ENCODE measurements at regions not wholly inside any gene's neighbourhood (a gene's known extent, or its start where the extent isn't known, plus 50 kb on each side); places are given as distances from the start of the nearest gene placed in this dataset.

GRCh38 chr5:33224285-33224961 is 216.3 kb upstream of the TARS1 start:
- DNase-seq, result no peak

DNA sequence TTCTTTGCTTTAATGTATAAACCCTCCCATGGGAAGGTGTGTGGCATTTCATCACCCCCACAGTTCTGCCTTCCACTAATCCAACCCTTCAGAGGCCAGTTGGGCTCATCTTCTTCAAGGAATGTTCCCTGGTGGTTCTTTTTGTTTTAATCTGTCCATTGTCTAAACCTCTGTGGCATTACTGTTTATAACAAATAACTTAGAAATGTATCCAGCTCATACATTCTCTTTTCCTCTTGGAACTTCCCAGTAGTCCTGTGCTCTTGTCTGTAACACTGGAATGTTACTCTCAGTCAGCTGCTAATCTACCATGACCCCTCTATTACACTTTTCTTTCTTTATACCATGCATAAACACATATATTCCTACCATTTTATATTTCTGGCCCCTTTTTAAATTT is 213.5 kb upstream of the TARS1 start:
- DNase-seq, result no peak

DNA sequence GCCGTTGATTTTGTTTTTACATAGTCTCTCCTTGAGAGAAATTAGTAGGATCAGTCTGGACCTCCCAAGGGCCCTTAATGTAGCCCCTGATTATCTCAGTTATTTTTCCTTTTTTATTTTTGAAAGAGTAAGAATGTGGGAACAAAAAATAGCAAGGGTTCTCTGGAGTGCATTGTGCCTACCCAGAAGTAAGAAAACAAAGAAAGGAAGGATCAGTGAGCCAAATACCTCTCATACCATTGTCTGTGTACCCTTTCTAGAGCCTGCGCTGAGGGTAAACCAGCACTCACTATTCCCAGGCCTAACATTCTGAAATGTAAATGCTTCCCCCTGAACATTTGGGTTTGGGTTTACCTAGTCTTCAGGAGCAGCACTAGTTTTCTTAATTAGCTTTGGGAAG is 213.0 kb upstream of the TARS1 start:
- DNase-seq, result no peak

DNA sequence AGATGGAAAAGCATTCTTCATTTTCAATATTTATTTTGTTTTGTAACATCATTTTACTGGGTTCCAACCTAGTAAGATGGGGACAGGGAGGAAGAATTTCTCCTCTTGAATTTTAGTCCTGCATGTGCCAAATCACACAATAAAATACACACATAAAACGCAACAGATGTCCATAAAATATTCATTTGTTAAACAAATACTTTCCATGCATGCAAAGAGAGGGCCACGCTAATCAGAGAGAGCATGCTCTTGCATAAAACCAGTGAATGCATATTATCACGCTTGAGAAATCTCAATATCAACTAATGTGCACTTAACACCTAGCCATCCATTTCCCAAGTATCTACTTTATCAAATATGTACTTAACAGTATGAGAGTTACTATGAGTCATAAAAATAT is 212.6 kb upstream of the TARS1 start:
- DNase-seq, result no peak

- no peak for DNase-seq
Observed at GRCh38 chr5:33229216-33229615, 211.5 kb upstream of the TARS1 start.

GRCh38 chr5:33230467-33231078 is 210.2 kb upstream of the TARS1 start:
- DNase-seq, result no peak

DNA sequence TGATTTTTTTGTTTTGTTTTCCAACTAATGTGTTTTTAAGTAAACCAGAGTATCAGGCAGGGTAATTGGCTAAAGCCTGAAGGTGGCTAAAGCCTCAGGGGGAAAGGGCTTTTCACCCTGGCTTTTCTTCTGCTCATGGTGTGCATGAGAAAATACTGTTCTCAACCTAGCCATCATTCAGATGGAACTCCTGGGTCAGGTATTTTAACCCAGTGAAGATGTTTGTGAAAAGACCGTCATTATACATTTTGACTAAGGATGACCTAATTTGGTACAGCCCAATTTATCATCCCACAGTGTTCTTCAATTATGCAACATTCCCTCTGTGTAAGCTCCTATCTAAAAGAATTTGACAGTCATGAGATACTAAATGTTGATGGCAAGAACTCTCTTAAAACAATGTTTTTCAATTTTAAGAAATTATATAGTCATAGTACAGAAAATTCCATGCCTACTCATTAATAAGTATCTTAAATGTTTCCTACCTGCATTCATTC is 209.5 kb upstream of the TARS1 start:
- DNase-seq, result no peak

DNA sequence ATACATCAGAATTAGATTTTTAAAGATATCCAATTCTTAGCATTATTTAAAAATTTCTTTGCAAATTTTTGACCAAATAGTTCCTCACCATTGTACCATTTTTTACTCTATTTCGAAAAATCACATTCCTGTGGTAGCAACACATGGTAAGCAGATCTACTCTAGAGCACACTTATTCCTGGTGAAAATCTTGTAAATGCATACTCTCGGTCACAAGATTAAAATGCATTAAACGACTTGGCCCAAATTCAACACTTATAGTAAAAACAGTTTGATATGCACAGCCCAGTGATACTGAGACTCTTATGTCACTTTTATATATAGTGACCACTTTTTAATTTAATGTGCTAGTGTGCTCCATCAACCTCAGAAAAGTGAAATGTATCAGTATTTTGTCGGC is 208.8 kb upstream of the TARS1 start:
- DNase-seq, result no peak

- no peak for DNase-seq
Observed at GRCh38 chr5:33232731-33233505, 207.8 kb upstream of the TARS1 start.

DNA sequence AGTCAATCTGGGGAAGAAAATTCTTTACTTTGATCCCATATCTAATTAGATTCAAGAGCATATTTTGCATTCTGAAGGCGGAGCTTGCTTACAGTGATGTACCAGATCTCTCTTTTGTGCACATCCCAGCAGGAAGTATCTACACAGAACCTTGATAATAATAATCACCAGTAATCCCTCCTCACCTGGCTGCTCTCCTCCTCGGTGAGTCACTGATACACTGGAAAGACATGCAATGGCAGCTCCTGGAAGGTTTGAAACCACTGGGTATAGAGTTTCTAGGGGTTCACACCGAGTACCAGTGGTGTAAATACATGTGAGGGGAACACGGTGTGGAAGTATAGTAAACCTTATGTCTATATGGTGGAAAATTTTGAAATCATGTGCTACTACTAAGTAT is 205.5 kb upstream of the TARS1 start:
- no peak for DNase-seq

- DNase-seq, result no peak
Observed at GRCh38 chr5:33235824-33236223, 204.9 kb upstream of the TARS1 start.

DNA sequence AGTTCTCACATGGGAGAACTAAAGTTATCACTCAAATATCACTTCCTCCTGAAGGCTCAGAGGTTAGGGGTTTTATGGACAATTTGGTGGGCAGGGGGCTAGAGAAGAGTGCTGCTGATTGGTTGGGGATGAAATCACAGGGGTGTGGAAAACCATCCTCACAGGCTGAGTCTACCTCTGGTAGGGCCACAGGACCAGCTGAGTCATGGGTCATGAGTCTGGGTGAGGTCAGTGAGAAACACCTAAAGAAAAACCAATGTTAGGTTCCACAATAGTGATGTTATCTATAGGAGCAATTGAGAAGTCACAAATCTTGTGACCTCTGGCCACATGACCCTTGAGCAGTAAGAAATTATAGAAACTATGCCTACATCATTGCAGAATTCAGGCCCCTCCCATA is 203.3 kb upstream of the TARS1 start:
- no peak for DNase-seq

GRCh38 chr5:33238826-33239695 is 201.7 kb upstream of the TARS1 start:
- no peak for DNase-seq

DNA sequence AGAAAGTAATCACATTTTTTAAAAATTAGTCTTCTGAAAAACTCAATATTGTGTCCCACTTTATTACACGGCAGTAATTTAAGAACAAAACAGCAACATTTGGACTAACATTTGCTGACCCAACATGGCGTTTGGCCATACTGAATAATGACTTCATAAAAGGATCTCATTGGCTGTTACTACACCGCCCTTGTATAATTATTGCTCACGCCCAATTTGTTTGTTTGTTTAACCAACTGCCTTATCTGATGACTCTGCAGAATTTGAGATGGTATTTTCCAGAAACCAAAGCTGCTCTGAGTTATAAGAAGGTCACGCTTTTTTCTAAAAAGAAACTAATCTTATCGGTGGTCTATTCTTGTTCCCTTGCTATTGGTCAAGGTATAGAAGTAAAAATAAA is 200.2 kb upstream of the TARS1 start:
- DNase-seq, result no peak

DNA sequence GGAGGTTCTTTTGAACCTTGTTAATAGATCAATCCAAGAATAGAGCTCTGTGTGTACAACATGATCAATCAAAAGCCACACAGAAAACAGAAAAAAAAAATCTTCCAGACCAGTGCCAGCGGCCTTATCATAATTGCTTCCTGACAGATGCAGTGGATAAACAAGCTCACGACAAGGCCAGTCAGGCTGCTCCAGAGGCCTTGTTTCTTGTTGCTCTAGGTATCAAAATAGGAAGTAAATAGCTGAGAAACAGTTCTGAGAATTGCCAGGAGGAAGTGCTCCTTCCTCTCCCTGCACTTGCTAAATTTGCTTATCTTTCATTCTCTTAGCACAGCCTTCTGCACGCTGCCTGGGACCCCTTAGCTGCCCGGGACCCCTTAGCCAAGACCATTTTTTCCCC is 199.0 kb upstream of the TARS1 start:
- DNase-seq, result no peak

- DNase-seq, result no peak
Observed at GRCh38 chr5:33242277-33242676, 198.5 kb upstream of the TARS1 start.

GRCh38 chr5:33244441-33245150 is 196.2 kb upstream of the TARS1 start:
- DNase-seq, result no peak

GRCh38 chr5:33254579-33254978 is 186.2 kb upstream of the TARS1 start:
- DNase-seq, result no peak

- DNase-seq, result no peak
Observed at GRCh38 chr5:33257807-33258429, 182.8 kb upstream of the TARS1 start.

GRCh38 chr5:33258553-33258952 is 182.2 kb upstream of the TARS1 start:
- DNase-seq, result no peak

- DNase-seq, result no peak
Observed at GRCh38 chr5:33260098-33260497, 180.7 kb upstream of the TARS1 start.

- DNase-seq, result no peak
Observed at GRCh38 chr5:33261305-33261704, 179.5 kb upstream of the TARS1 start.
